A673 (cell line): ENCODE measurements at regions not wholly inside any gene's neighbourhood (a gene's known extent, or its start where the extent isn't known, plus 50 kb on each side); places are given as distances from the start of the nearest gene placed in this dataset.

Experiments
- CTCF ChIP-seq: fragments of 300-800, 200-600 bp; sonication (generic); conservative IDR thresholded peaks from 2 replicates; pipeline ENCODE4 v1.5.1; 2017; ENCODE audit warnings: low read depth, mild to moderate bottlenecking, antibody characterized with exemption, low read length, moderate library complexity, mixed read lengths
- EZH2 ChIP-seq: fragments of 200-600 bp; sonication (generic); IDR thresholded peaks from 2 replicates; pipeline ENCODE4 v1.6.1; 2017; ENCODE audit warnings: borderline replicate concordance, low read depth, mild to moderate bottlenecking, mixed read lengths, antibody characterized with exemption, low read length; ENCODE audit not compliant: poor library complexity, severe bottlenecking

GRCh38 chr10:128417826-128418225 lies 291.6 kb upstream of the MKI67 start:
- no peak for TF ChIP-seq CTCF
- TF ChIP-seq EZH2, result no peak
